ENCODE measurements at regions not wholly inside any gene's neighbourhood (a gene's known extent, or its start where the extent isn't known, plus 50 kb on each side); places are given as distances from the start of the nearest gene placed in this dataset.

- Histone ChIP-seq H3K27me3 (no peaks in the 10 kb centered on the region), H3K4me3 (ENCODE audit: low read depth, low read length) (no peak overlapping the region), H3K4me1 (no peaks in the 10 kb centered on the region; the same call in 1 of the 2 replicates), H3K9me3 (no peaks in the 10 kb centered on the region), H3K36me3 (no peaks in the 10 kb centered on the region)
- no peak for DNase-seq
- TF ChIP-seq CTCF (IDR thresholded peaks at IDR 0.05; ENCODE audit: low read depth, low read length): no peak
Measured at GRCh38 chr9:14530366-14530765, 162.9 kb downstream of the ZDHHC21 start.

- no peaks in the 10 kb centered on the region for H3K27me3 ChIP-seq
- peaks cover 4% of the 10 kb centered on the region for H3K4me1 ChIP-seq
- no peak overlapping the region for H3K4me3 ChIP-seq (ENCODE audit: low read depth, low read length)
- TF ChIP-seq CTCF (IDR thresholded peaks at IDR 0.05; ENCODE audit: low read depth, low read length): no peak
- H3K9me3 ChIP-seq: no peaks in the 10 kb centered on the region
- no peaks in the 10 kb centered on the region for H3K36me3 ChIP-seq
- no peak for DNase-seq
Measured at GRCh38 chr9:14529629-14530028, 163.6 kb downstream of the ZDHHC21 start.

- no peaks in the 10 kb centered on the region for H3K36me3 ChIP-seq
- peaks cover 5% of the 10 kb centered on the region for H3K4me1 ChIP-seq
- DNase-seq: no peak
- no peak for TF ChIP-seq CTCF (IDR thresholded peaks at IDR 0.05; ENCODE audit: low read depth, low read length)
- no peaks in the 10 kb centered on the region for H3K9me3 ChIP-seq
- no peaks in the 10 kb centered on the region for H3K27me3 ChIP-seq
- no peak overlapping the region for H3K4me3 ChIP-seq (ENCODE audit: low read depth, low read length)
Measured at GRCh38 chr9:14529054-14529453, 164.2 kb downstream of the ZDHHC21 start.

GRCh38 chr9:14526504-14526903 lies 166.7 kb downstream of the ZDHHC21 start:
- no peak for TF ChIP-seq CTCF (IDR thresholded peaks at IDR 0.05; ENCODE audit: low read depth, low read length)
- DNase-seq: no peak
- no peaks in the 10 kb centered on the region for H3K27me3 ChIP-seq
- H3K4me3 ChIP-seq (ENCODE audit: low read depth, low read length): no peak overlapping the region
- no peaks in the 10 kb centered on the region for H3K36me3 ChIP-seq
- no peaks in the 10 kb centered on the region for H3K9me3 ChIP-seq
- H3K4me1 ChIP-seq: peaks cover 5% of the 10 kb centered on the region; the same call in 1 of the 2 replicates

GRCh38 chr9:14525856-14526255 lies 167.4 kb downstream of the ZDHHC21 start:
- H3K4me3 ChIP-seq (ENCODE audit: low read depth, low read length): no peak overlapping the region
- no peak for DNase-seq
- H3K9me3 ChIP-seq: no peaks in the 10 kb centered on the region
- H3K36me3 ChIP-seq: no peaks in the 10 kb centered on the region
- H3K27me3 ChIP-seq: no peaks in the 10 kb centered on the region
- peaks cover 5% of the 10 kb centered on the region; the same call in 1 of the 2 replicates for H3K4me1 ChIP-seq
- no peak for TF ChIP-seq CTCF (IDR thresholded peaks at IDR 0.05; ENCODE audit: low read depth, low read length)

GRCh38 chr9:14524873-14525515 lies 168.2 kb downstream of the ZDHHC21 start:
- no peak overlapping the region for H3K4me3 ChIP-seq (ENCODE audit: low read depth, low read length)
- no peak for TF ChIP-seq CTCF (IDR thresholded peaks at IDR 0.05; ENCODE audit: low read depth, low read length)
- DNase-seq: no peak
- H3K27me3 ChIP-seq: no peaks in the 10 kb centered on the region
- peaks cover 5% of the 10 kb centered on the region; the same call in 1 of the 2 replicates for H3K4me1 ChIP-seq
- H3K36me3 ChIP-seq: no peaks in the 10 kb centered on the region
- no peaks in the 10 kb centered on the region for H3K9me3 ChIP-seq

Data from BE2C (cell line).